ENCODE measurements at regions not wholly inside any gene's neighbourhood (a gene's known extent, or its start where the extent isn't known, plus 50 kb on each side); places are given as distances from the start of the nearest gene placed in this dataset.

- no peak for TF ChIP-seq JUND (IDR thresholded peaks at IDR 0.05)
- no peak for TF ChIP-seq GABPA (IDR thresholded peaks at IDR 0.05 in 1 of 2, conservative IDR thresholded peaks at IDR 0.05 in 1 of 2)
Measured at GRCh38 chr5:97937846-97938245, 754.8 kb upstream of the RIOK2 start (continued).

GRCh38 chr5:97943036-97943435 lies 760.0 kb upstream of the RIOK2 start:
- Histone ChIP-seq H3K27ac (ENCODE audit: low read depth in 1 of 2, low read length in 2 of 2) (no peak overlapping the region), H3K27me3 (ENCODE audit: control insufficient read depth in 4 of 4, insufficient read depth in 4 of 4, low read length in 3 of 4) (no peaks in the 10 kb centered on the region)
- DNase-seq (ENCODE audit: low spot score) = no peak

GRCh38 chr5:97951139-97951538 lies 768.1 kb upstream of the RIOK2 start:
- Histone ChIP-seq H3K27ac (ENCODE audit: low read depth in 1 of 2, low read length in 2 of 2) (no peak overlapping the region), H3K9me3 (ENCODE audit: control insufficient read depth in 4 of 4, low read length in 3 of 4) (peaks cover 0 to 2% (median 0%) of the 10 kb centered on the region in 4 donors), H3K9ac (ENCODE audit: low read depth in 1 of 2, low read length in 2 of 2) (no peak overlapping the region), H3K4me1 (ENCODE audit: control insufficient read depth in 4 of 4, insufficient read depth in 4 of 4, low read length in 3 of 4) (no peaks in the 10 kb centered on the region), H3K4me3 (ENCODE audit: low read depth in 1 of 3, low read length in 3 of 3) (no peak overlapping the region), H3K27me3 (ENCODE audit: control insufficient read depth in 4 of 4, insufficient read depth in 4 of 4, low read length in 3 of 4) (no peaks in the 10 kb centered on the region), H3K36me3 (ENCODE audit: control insufficient read depth in 4 of 4, insufficient read depth in 3 of 4, low read depth in 1 of 4, low read length in 3 of 4) (no peaks in the 10 kb centered on the region)
- no peak for DNase-seq (ENCODE audit: low spot score)
- TF ChIP-seq TAF1 (conservative IDR thresholded peaks at IDR 0.05) (no peak), JUND (IDR thresholded peaks at IDR 0.05) (no peak), ZBTB33 (IDR thresholded peaks at IDR 0.05) (no peak)
- WGBS = 91% methylated on average over 2 of the region's 2 CpGs

More at GRCh38 chr5:97943036-97943435, 760.0 kb upstream of the RIOK2 start:
- Histone ChIP-seq H3K4me3 (ENCODE audit: low read depth in 1 of 3, low read length in 3 of 3) (no peak overlapping the region), H3K9me3 (ENCODE audit: control insufficient read depth in 4 of 4, low read length in 3 of 4) (no peaks in the 10 kb centered on the region), H3K9ac (ENCODE audit: low read depth in 1 of 2, low read length in 2 of 2) (no peak overlapping the region), H3K4me1 (ENCODE audit: control insufficient read depth in 4 of 4, insufficient read depth in 4 of 4, low read length in 3 of 4) (no peaks in the 10 kb centered on the region), H3K36me3 (ENCODE audit: control insufficient read depth in 4 of 4, insufficient read depth in 3 of 4, low read depth in 1 of 4, low read length in 3 of 4) (no peaks in the 10 kb centered on the region)
- no peak for TF ChIP-seq CTCF (IDR thresholded peaks at IDR 0.05; ENCODE audit: low read depth, low read length, missing input control)
- TF ChIP-seq ATF3 (IDR thresholded peaks at IDR 0.05) = no peak
- TF ChIP-seq FOXA1 (IDR thresholded peaks at IDR 0.05) = no peak
- TF ChIP-seq MAX (IDR thresholded peaks at IDR 0.05) = no peak
- no peak for TF ChIP-seq EGR1 (IDR thresholded peaks at IDR 0.05; ENCODE audit: low read depth in 2 of 2)
- TF ChIP-seq TAF1 (conservative IDR thresholded peaks at IDR 0.05) = no peak
- no peak for TF ChIP-seq HNF4A (conservative IDR thresholded peaks at IDR 0.05)
- TF ChIP-seq HNF4G (IDR thresholded peaks at IDR 0.05) = no peak
- no peak for TF ChIP-seq YY1 (IDR thresholded peaks at IDR 0.05)
- no peak for TF ChIP-seq ZBTB33 (IDR thresholded peaks at IDR 0.05)
- no peak for TF ChIP-seq JUND (IDR thresholded peaks at IDR 0.05)

Data from liver (tissue), 8 donors.